Keratinocyte (primary cell): ENCODE measurements at regions not wholly inside any gene's neighbourhood (a gene's known extent, or its start where the extent isn't known, plus 50 kb on each side); places are given as distances from the start of the nearest gene placed in this dataset.

Source experiments
- DNase-seq: peaks from one replicate; pipeline ENCODE4 v3.0.0-alpha.2; 2011; ENCODE audit warnings: low read depth, missing footprints, low spot score
- FAIRE-seq: peaks from 2 replicates; lab custom pipeline; 2011; peaks lifted over from hg19 to GRCh38; lab: Jason Lieb, UNC
- H2AFZ ChIP-seq: 2 replicates; pipeline ENCODE4 v1.6.0; 2012; ENCODE audit warnings: low read length, control low read depth, inconsistent platforms; ENCODE audit not compliant: control insufficient read depth
- H3K27ac ChIP-seq: 2 replicates; pipeline ENCODE4 v1.5.1; 2011; ENCODE audit warnings: low read length; ENCODE audit not compliant: control insufficient read depth, insufficient read depth
- H3K27me3 ChIP-seq: 3 replicates; pipeline ENCODE4 v1.6.0; 2011; ENCODE audit warnings: low read length; ENCODE audit not compliant: control insufficient read depth, insufficient read depth; ENCODE audit errors: extremely low read depth
- H3K36me3 ChIP-seq, 2 experiments: 2 replicates in 1 of 2; 3 replicates in 1 of 2; pipeline ENCODE4 v1.5.1; 2011; ENCODE audit warnings: low read length in 2 of 2, mild to moderate bottlenecking in 1 of 2; ENCODE audit not compliant: control insufficient read depth in 2 of 2, insufficient read depth in 2 of 2; ENCODE audit errors: extremely low read depth in 1 of 2
- H3K4me1 ChIP-seq: 3 replicates; pipeline ENCODE4 v1.5.1; 2011; ENCODE audit warnings: low read length; ENCODE audit not compliant: control insufficient read depth, insufficient read depth; ENCODE audit errors: extremely low read depth
- H3K4me2 ChIP-seq: 3 replicates; pipeline ENCODE4 v1.6.0; 2011; ENCODE audit warnings: low read depth, low read length; ENCODE audit not compliant: control insufficient read depth, insufficient read depth; ENCODE audit errors: extremely low read depth
- H3K4me3 ChIP-seq, 3 experiments: fragments of 200-600 bp in 1 of 3; sonication (generic) in 1 of 3; 2 replicates in 2 of 3; 3 replicates in 1 of 3; pipeline ENCODE4 v1.5.1; 2011 to 2016; ENCODE audit warnings: low read length in 3 of 3, mild to moderate bottlenecking in 3 of 3, control low read depth in 2 of 3, inconsistent platforms in 1 of 3, low read depth in 1 of 3, mixed read lengths in 1 of 3, mixed run types in 1 of 3, moderate library complexity in 1 of 3; ENCODE audit not compliant: control insufficient read depth in 2 of 3, insufficient read depth in 2 of 3; ENCODE audit errors: extremely low read depth in 1 of 3
- H3K79me2 ChIP-seq: 2 replicates; pipeline ENCODE4 v1.6.0; 2012; ENCODE audit warnings: low read length; ENCODE audit not compliant: control insufficient read depth, insufficient read depth
- H3K9ac ChIP-seq: 3 replicates; pipeline ENCODE4 v1.6.0; 2011; ENCODE audit warnings: low read length; ENCODE audit not compliant: control insufficient read depth, insufficient read depth; ENCODE audit errors: extremely low read depth
- H3K9me1 ChIP-seq: 3 replicates; pipeline ENCODE4 v1.6.0; 2011; ENCODE audit warnings: low read length; ENCODE audit not compliant: control insufficient read depth, insufficient read depth; ENCODE audit errors: extremely low read depth
- H3K9me3 ChIP-seq: 2 replicates; pipeline ENCODE4 v1.5.1; 2012; ENCODE audit warnings: low read depth, low read length; ENCODE audit not compliant: control insufficient read depth
- H4K20me1 ChIP-seq: 3 replicates; pipeline ENCODE4 v1.6.0; 2011; ENCODE audit warnings: low read length; ENCODE audit not compliant: control insufficient read depth, insufficient read depth; ENCODE audit errors: extremely low read depth
- EZH2 ChIP-seq: IDR thresholded peaks from one replicate; pipeline ENCODE4 v1.6.1; 2012; ENCODE audit warnings: inconsistent platforms, mild to moderate bottlenecking, low read length, moderate library complexity
- dilution Hi-C: fragments of 300-500 bp; cut with MboI; formaldehyde crosslinking; loops from one replicate; pipeline ENCODE4 v1.7.0; 2020; ENCODE audit warnings: low sequenced_read_pairs; ENCODE audit not compliant: extremely low pct_ligation_motif_present
- small RNA-seq, 3 experiments: library from RNA; depleted of rRNA; stranded (forward); fragments of <200 nt; gene quantifications; one replicate each; pipeline ENCODE3, GENCODE V24; 2012; ENCODE audit warnings: low read depth in 3 of 3, low replicate concordance in 1 of 3; ENCODE audit not compliant: insufficient read length in 3 of 3
- TF ChIP-seq, protein P1 (sequence below), 3 experiments: IDR thresholded peaks in 1 of 3; conservative IDR thresholded peaks in 1 of 3; optimal IDR thresholded peaks in 1 of 3; 2 replicates in 2 of 3; 3 replicates in 1 of 3; pipeline versions ENCODE3 to v1.5.1; 2011; ENCODE audit warnings: low read length in 3 of 3, mild to moderate bottlenecking in 3 of 3, moderate library complexity in 2 of 3, control low read depth in 1 of 3, inconsistent platforms in 1 of 3; ENCODE audit not compliant: insufficient read depth in 2 of 3; ENCODE audit errors: extremely low read depth in 1 of 3

DNA sequence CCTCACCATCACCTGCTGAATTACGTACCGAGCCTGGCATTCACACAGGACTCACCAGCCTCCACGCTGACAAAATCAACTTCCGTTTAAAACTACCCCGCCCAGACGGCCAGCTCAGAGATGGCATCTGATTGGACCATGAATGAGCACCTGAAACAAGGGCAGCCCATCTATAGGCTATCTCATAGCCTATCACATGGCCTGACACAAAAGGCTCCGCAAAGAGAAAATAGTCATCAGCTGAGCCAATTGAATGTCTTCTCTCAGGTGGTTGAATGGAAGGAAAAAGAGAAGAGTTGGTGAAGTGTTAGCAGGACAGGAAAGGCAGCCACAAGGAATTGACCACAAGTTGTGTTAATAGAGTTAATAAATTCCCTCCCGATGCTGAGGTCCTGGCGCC is 50.6 kb upstream of the ZC3H12A start:
- no peaks in the 10 kb centered on the region for H3K9me3 ChIP-seq
- no peaks in the 10 kb centered on the region for H3K9me1 ChIP-seq
- H3K4me1 ChIP-seq = no peaks in the 10 kb centered on the region
- no peaks in the 10 kb centered on the region for H3K36me3 ChIP-seq
- no peak overlapping the region for H3K4me2 ChIP-seq
- DNase-seq (no peak), FAIRE-seq (no peak)
- H3K9ac ChIP-seq = no peak overlapping the region
- dilution Hi-C loops = no loop called here
- H3K27ac ChIP-seq = no peak overlapping the region
- H2AFZ ChIP-seq = no peak overlapping the region
- no peaks in the 10 kb centered on the region for H3K79me2 ChIP-seq
- TF ChIP-seq, protein P1, sequence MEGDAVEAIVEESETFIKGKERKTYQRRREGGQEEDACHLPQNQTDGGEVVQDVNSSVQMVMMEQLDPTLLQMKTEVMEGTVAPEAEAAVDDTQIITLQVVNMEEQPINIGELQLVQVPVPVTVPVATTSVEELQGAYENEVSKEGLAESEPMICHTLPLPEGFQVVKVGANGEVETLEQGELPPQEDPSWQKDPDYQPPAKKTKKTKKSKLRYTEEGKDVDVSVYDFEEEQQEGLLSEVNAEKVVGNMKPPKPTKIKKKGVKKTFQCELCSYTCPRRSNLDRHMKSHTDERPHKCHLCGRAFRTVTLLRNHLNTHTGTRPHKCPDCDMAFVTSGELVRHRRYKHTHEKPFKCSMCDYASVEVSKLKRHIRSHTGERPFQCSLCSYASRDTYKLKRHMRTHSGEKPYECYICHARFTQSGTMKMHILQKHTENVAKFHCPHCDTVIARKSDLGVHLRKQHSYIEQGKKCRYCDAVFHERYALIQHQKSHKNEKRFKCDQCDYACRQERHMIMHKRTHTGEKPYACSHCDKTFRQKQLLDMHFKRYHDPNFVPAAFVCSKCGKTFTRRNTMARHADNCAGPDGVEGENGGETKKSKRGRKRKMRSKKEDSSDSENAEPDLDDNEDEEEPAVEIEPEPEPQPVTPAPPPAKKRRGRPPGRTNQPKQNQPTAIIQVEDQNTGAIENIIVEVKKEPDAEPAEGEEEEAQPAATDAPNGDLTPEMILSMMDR (optimal IDR thresholded peaks at IDR 0.05 in 1 of 3, IDR thresholded peaks at IDR 0.05 in 1 of 3, conservative IDR thresholded peaks at IDR 0.05 in 1 of 3; ENCODE audit: extremely low read depth in 1 of 3, insufficient read depth in 2 of 3, low read length in 3 of 3) = no peak
- no peak for TF ChIP-seq EZH2
- peaks cover 3% of the 10 kb centered on the region for H3K27me3 ChIP-seq
- peaks cover 2% of the 10 kb centered on the region for H4K20me1 ChIP-seq
- H3K4me3 ChIP-seq = no peak overlapping the region

DNA sequence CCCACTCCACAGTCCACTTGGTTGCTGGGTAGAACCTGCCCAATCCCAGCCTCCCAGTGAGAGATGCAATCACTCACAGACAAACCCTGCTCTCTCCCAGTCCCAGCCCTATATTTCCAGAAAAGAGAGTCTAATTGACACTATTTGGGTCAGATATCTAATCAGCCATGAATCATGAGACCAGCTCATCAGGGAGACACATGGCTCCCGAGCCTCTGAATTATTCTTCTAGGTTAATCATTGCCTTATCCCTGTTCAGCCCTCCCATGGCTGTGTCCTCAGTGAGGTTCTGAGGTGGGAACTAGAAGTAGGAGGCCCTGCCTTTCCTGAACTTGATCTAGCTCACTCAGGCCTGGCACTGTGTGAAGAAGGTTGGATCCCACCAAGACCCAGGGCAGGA is 49.9 kb upstream of the ZC3H12A start:
- no peak for TF ChIP-seq EZH2
- TF ChIP-seq, protein P1 (optimal IDR thresholded peaks at IDR 0.05 in 1 of 3, IDR thresholded peaks at IDR 0.05 in 1 of 3, conservative IDR thresholded peaks at IDR 0.05 in 1 of 3; ENCODE audit: extremely low read depth in 1 of 3, insufficient read depth in 2 of 3, low read length in 3 of 3) = no peak
- no peak overlapping the region for H3K27ac ChIP-seq

More for the DNA sequence above, 49.9 kb upstream of the ZC3H12A start:
- Histone ChIP-seq H3K27me3 (peaks cover 3% of the 10 kb centered on the region), H3K4me2 (no peak overlapping the region), H3K79me2 (no peaks in the 10 kb centered on the region), H3K4me3 (no peak overlapping the region), H3K9ac (no peak overlapping the region), H3K9me3 (no peaks in the 10 kb centered on the region), H3K4me1 (no peaks in the 10 kb centered on the region), H2AFZ (no peak overlapping the region), H3K36me3 (no peaks in the 10 kb centered on the region), H3K9me1 (no peaks in the 10 kb centered on the region), H4K20me1 (peaks cover 2% of the 10 kb centered on the region)
- DNase-seq (no peak), FAIRE-seq (no peak)
- dilution Hi-C loops = no loop called here

Small RNA genes in the stretch of these regions (small RNA-seq; reads per million reads assigned to genes)
- 0 reads per million in 3 experiments for gene MIR4255
- 0 reads per million in 3 experiments for gene RNA5SP43
- 0 reads per million in 3 experiments for gene RNU6-636P
- gene RPS29P6 = 0 reads per million in 3 experiments
